ENCODE measurements at regions not wholly inside any gene's neighbourhood (a gene's known extent, or its start where the extent isn't known, plus 50 kb on each side); places are given as distances from the start of the nearest gene placed in this dataset.

GRCh38 chr3:107325446-107325845, 51.8 kb upstream of the CCDC54 start:
- DNase-seq = no peak

Data from GF-D8 (cell line).